BJ (cell line): ENCODE measurements at regions not wholly inside any gene's neighbourhood (a gene's known extent, or its start where the extent isn't known, plus 50 kb on each side); places are given as distances from the start of the nearest gene placed in this dataset.
"Not testable (repeated sequence)": the region's sequence is repeated elsewhere in the genome, so short reads cannot be mapped to it uniquely, and the experiment has no call there.

Experiments
- CTCF ChIA-PET: fragments of 350-600 bp; formaldehyde crosslinking; extraction: SDS; loops from one replicate; lab custom pipeline; 2021; ENCODE audit warnings: antibody characterized with exemption, inconsistent platforms; lab: Yijun Ruan, JAX
- POLR2A ChIA-PET: fragments of 300-600 bp; sonication (Branson Sonifier 250); formaldehyde crosslinking; extraction: SDS; loops from one replicate; lab custom pipeline; 2021; ENCODE audit warnings: antibody characterized with exemption; lab: Charles Lee
- DNase-seq: peaks from one replicate; pipeline ENCODE4 v3.0.0-alpha.2; 2011; ENCODE audit warnings: low read depth
- H3K27me3 ChIP-seq: 2 replicates; pipeline ENCODE4 v1.6.0; 2011; ENCODE audit warnings: low read length; ENCODE audit not compliant: control insufficient read depth, insufficient read depth
- H3K36me3 ChIP-seq: 2 replicates; pipeline ENCODE4 v1.5.1; 2011; ENCODE audit warnings: low read length; ENCODE audit not compliant: control insufficient read depth, insufficient read depth
- H3K4me3 ChIP-seq: 2 replicates; pipeline ENCODE4 v1.5.1; 2011; ENCODE audit warnings: low read depth, mild to moderate bottlenecking, control low read depth, low read length

- DNase-seq, H3K36me3 ChIP-seq, H3K4me3 ChIP-seq, POLR2A ChIA-PET, H3K27me3 ChIP-seq, CTCF ChIA-PET: not testable (repeated sequence)
Observed at GRCh38 chr1:797649-798048, 111.2 kb upstream of the OR4F16 start.

GRCh38 chr1:800397-800796, 113.9 kb upstream of the OR4F16 start:
- DNase-seq, H3K4me3 ChIP-seq, H3K36me3 ChIP-seq, H3K27me3 ChIP-seq, CTCF ChIA-PET, POLR2A ChIA-PET: not testable (repeated sequence)

- CTCF ChIA-PET, DNase-seq: not testable (repeated sequence)
Observed at GRCh38 chr1:804378-805115, 118.1 kb upstream of the OR4F16 start.

GRCh38 chr1:805310-805709, 118.4 kb upstream of the SAMD11 start:
- H3K27me3 ChIP-seq, POLR2A ChIA-PET, CTCF ChIA-PET, DNase-seq, H3K36me3 ChIP-seq, H3K4me3 ChIP-seq: not testable (repeated sequence)

More at GRCh38 chr1:804378-805115, 118.1 kb upstream of the OR4F16 start:
- H3K36me3 ChIP-seq, H3K4me3 ChIP-seq, POLR2A ChIA-PET, H3K27me3 ChIP-seq: not testable (repeated sequence)

GRCh38 chr1:807066-807465, 116.7 kb upstream of the SAMD11 start:
- POLR2A ChIA-PET, DNase-seq, CTCF ChIA-PET, H3K36me3 ChIP-seq, H3K27me3 ChIP-seq, H3K4me3 ChIP-seq: not testable (repeated sequence)

GRCh38 chr1:807699-808390, 115.9 kb upstream of the SAMD11 start:
- H3K27me3 ChIP-seq, H3K4me3 ChIP-seq, H3K36me3 ChIP-seq, POLR2A ChIA-PET, CTCF ChIA-PET, DNase-seq: not testable (repeated sequence)

- H3K27me3 ChIP-seq, DNase-seq, H3K4me3 ChIP-seq, CTCF ChIA-PET, H3K36me3 ChIP-seq, POLR2A ChIA-PET: not testable (repeated sequence)
Observed at GRCh38 chr1:810949-811348, 112.8 kb upstream of the SAMD11 start.

GRCh38 chr1:812535-813127, 111.1 kb upstream of the SAMD11 start:
- POLR2A ChIA-PET, H3K27me3 ChIP-seq, H3K36me3 ChIP-seq, CTCF ChIA-PET, H3K4me3 ChIP-seq, DNase-seq: not testable (repeated sequence)

- POLR2A ChIA-PET, CTCF ChIA-PET, H3K4me3 ChIP-seq, DNase-seq, H3K27me3 ChIP-seq, H3K36me3 ChIP-seq: not testable (repeated sequence)
Observed at GRCh38 chr1:814543-814942, 109.2 kb upstream of the SAMD11 start.

GRCh38 chr1:815147-815922, 108.4 kb upstream of the SAMD11 start:
- CTCF ChIA-PET, H3K27me3 ChIP-seq, DNase-seq, H3K36me3 ChIP-seq, H3K4me3 ChIP-seq, POLR2A ChIA-PET: not testable (repeated sequence)

- POLR2A ChIA-PET = not testable (repeated sequence)
Observed at GRCh38 chr1:817071-817599, 106.6 kb upstream of the SAMD11 start.

More at GRCh38 chr1:817071-817599, 106.6 kb upstream of the SAMD11 start:
- H3K4me3 ChIP-seq, CTCF ChIA-PET, H3K27me3 ChIP-seq, H3K36me3 ChIP-seq, DNase-seq: not testable (repeated sequence)
